Gastrocnemius medialis (tissue), 4 donors: ENCODE measurements at regions not wholly inside any gene's neighbourhood (a gene's known extent, or its start where the extent isn't known, plus 50 kb on each side); places are given as distances from the start of the nearest gene placed in this dataset.

Experiments
- POLR2A ChIP-seq, 2 donors: fragments of 450-650 bp; IDR thresholded peaks; one replicate each; pipeline ENCODE4 v1.6.1; 2017; ENCODE audit warnings: antibody characterized with exemption in 2 of 2, mild to moderate bottlenecking in 2 of 2, moderate library complexity in 2 of 2
- TF ChIP-seq, protein P1 (sequence below), 5 experiments: fragments of 450-650 bp in 3 of 5; fragments of 200-600 bp in 2 of 5; sonication (generic) in 2 of 5; IDR thresholded peaks in 4 of 5; conservative IDR thresholded peaks in 1 of 5; 1 replicate in 4 of 5; 2 replicates in 1 of 5; pipeline ENCODE4 v1.5.1; 2016 to 2019; ENCODE audit warnings: antibody characterized with exemption in 5 of 5, mild to moderate bottlenecking in 3 of 5, moderate library complexity in 3 of 5

DNA sequence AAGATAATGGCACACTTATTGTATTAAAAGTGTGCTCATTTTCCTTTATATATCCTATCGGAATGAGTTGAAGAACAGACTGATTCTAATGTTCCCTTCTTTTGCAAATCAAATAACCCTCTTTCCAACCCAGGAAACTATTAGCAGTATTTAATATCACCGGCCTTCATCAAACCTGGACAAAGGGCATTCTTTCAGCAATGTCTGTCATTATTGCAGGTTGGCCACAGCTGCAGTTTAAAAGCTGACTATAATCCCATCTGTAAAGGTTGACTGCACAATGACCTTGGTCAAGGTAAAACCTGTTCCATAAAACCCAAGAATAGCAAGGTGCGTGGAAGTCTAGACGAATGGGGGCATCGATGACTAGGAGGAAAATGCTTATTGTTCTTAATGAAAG, 472.3 kb upstream of the SOX5 start:
- TF ChIP-seq, protein P1, sequence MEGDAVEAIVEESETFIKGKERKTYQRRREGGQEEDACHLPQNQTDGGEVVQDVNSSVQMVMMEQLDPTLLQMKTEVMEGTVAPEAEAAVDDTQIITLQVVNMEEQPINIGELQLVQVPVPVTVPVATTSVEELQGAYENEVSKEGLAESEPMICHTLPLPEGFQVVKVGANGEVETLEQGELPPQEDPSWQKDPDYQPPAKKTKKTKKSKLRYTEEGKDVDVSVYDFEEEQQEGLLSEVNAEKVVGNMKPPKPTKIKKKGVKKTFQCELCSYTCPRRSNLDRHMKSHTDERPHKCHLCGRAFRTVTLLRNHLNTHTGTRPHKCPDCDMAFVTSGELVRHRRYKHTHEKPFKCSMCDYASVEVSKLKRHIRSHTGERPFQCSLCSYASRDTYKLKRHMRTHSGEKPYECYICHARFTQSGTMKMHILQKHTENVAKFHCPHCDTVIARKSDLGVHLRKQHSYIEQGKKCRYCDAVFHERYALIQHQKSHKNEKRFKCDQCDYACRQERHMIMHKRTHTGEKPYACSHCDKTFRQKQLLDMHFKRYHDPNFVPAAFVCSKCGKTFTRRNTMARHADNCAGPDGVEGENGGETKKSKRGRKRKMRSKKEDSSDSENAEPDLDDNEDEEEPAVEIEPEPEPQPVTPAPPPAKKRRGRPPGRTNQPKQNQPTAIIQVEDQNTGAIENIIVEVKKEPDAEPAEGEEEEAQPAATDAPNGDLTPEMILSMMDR (IDR thresholded peaks at IDR 0.05 in 4 of 5, conservative IDR thresholded peaks at IDR 0.05 in 1 of 5): no peak
- TF ChIP-seq POLR2A (IDR thresholded peaks at IDR 0.05): no peak
